Hepatocyte (in vitro differentiated cells): ENCODE measurements at regions not wholly inside any gene's neighbourhood (a gene's known extent, or its start where the extent isn't known, plus 50 kb on each side); places are given as distances from the start of the nearest gene placed in this dataset.
A peak's percentile ranks its signal among the peaks of the same experiment; 100 is the strongest.

Experiments
- DNase-seq: peaks from one replicate; pipeline ENCODE4 v3.0.0-alpha.2; 2016; ENCODE audit warnings: low spot score
- H2AFZ ChIP-seq: fragments of 200-600 bp; sonication (generic); 2 replicates; pipeline ENCODE4 v1.6.0; 2016; ENCODE audit warnings: antibody characterized with exemption, mild to moderate bottlenecking
- H3K27ac ChIP-seq: fragments of 200-600 bp; sonication (generic); 2 replicates; pipeline ENCODE4 v1.5.1; 2016; ENCODE audit warnings: mild to moderate bottlenecking
- H3K27me3 ChIP-seq: fragments of 200-600 bp; sonication (generic); 2 replicates; pipeline ENCODE4 v1.6.1; 2016
- H3K36me3 ChIP-seq: fragments of 200-600 bp; sonication (generic); replicated peaks from 2 replicates; pipeline ENCODE4 v1.5.1; 2016; ENCODE audit warnings: low read depth; ENCODE audit not compliant: insufficient read depth
- H3K4me1 ChIP-seq: fragments of 200-600 bp; sonication (generic); 2 replicates; pipeline ENCODE4 v1.5.1; 2016; ENCODE audit warnings: mild to moderate bottlenecking, moderate library complexity; ENCODE audit not compliant: insufficient read depth
- H3K4me2 ChIP-seq: fragments of 200-600 bp; sonication (generic); 2 replicates; pipeline ENCODE4 v1.6.0; 2016
- H3K4me3 ChIP-seq: fragments of 200-600 bp; sonication (generic); 2 replicates; pipeline ENCODE4 v1.5.1; 2016; ENCODE audit warnings: mild to moderate bottlenecking
- H3K79me2 ChIP-seq: fragments of 200-600 bp; sonication (generic); 2 replicates; pipeline ENCODE4 v1.6.0; 2017; ENCODE audit warnings: mild to moderate bottlenecking
- H3K9me2 ChIP-seq: fragments of 200-600 bp; sonication (generic); replicated peaks from 2 replicates; pipeline ENCODE4 v1.6.0; 2017; ENCODE audit warnings: mild to moderate bottlenecking; ENCODE audit not compliant: insufficient read depth
- H3K9me3 ChIP-seq: fragments of 200-600 bp; sonication (generic); 2 replicates; pipeline ENCODE4 v1.5.1; 2016; ENCODE audit warnings: low read depth, mild to moderate bottlenecking
- H4K20me1 ChIP-seq: fragments of 200-600 bp; sonication (generic); 2 replicates; pipeline ENCODE4 v1.6.0; 2016; ENCODE audit warnings: mild to moderate bottlenecking; ENCODE audit not compliant: insufficient read depth, poor library complexity, severe bottlenecking
- EZH2 ChIP-seq: fragments of 200-600 bp; sonication (generic); IDR thresholded peaks from 2 replicates; pipeline ENCODE4 v1.6.1; 2016; ENCODE audit warnings: antibody characterized with exemption, mild to moderate bottlenecking, borderline replicate concordance
- EZH2phosphoT487 ChIP-seq: fragments of 200-600 bp; sonication (generic); IDR thresholded peaks from one replicate; pipeline ENCODE4 v1.6.1; 2018; ENCODE audit warnings: antibody characterized with exemption, mild to moderate bottlenecking, low read depth, moderate library complexity; ENCODE audit not compliant: unreplicated experiment, severe bottlenecking
- WGBS: methylation state at CpG from one replicate; pipeline ENCODE4 v1.1.6; 2016; ENCODE audit warnings: low lambda C conversion rate; ENCODE audit errors: missing lambda C conversion rate; 5-methylcytosine and 5-hydroxymethylcytosine counted together
- TF ChIP-seq, protein P1 (sequence below): fragments of 200-600 bp; sonication (generic); IDR thresholded peaks from 2 replicates; pipeline ENCODE4 v1.5.1; 2016; ENCODE audit warnings: antibody characterized with exemption, mild to moderate bottlenecking; ENCODE audit not compliant: poor library complexity

DNA sequence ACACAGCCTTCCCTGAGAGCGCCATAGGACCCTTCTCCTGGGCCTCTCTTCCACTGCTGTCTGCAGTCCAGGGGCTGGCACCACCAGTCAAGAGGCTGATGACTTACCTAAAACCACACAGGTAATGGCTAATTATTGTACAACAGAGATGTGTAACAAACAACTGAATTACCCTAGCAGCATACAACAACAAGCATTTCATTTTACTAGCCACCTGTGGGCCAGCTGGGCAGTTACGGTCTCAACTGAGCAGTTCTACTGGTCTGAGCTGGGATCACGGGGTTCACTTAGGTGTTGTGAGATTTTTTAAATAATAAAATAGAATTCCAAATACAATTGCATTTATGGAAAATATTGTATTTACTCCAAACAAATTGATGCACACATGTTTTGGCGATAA lies 431.9 kb downstream of the TNS3 start:
- Histone ChIP-seq H3K79me2 (no peaks in the 10 kb centered on the region), H3K36me3 (no peaks in the 10 kb centered on the region), H3K4me2 (no peak overlapping the region), H3K4me3 (no peak overlapping the region), H3K4me1 (peaks cover 22% of the 10 kb centered on the region), H4K20me1 (no peaks in the 10 kb centered on the region), H3K27me3 (no peaks in the 10 kb centered on the region), H3K9me2 (no peaks in the 10 kb centered on the region), H3K9me3 (no peaks in the 10 kb centered on the region), H3K27ac (no peak overlapping the region), H2AFZ (no peak overlapping the region)
- TF ChIP-seq, protein P1, sequence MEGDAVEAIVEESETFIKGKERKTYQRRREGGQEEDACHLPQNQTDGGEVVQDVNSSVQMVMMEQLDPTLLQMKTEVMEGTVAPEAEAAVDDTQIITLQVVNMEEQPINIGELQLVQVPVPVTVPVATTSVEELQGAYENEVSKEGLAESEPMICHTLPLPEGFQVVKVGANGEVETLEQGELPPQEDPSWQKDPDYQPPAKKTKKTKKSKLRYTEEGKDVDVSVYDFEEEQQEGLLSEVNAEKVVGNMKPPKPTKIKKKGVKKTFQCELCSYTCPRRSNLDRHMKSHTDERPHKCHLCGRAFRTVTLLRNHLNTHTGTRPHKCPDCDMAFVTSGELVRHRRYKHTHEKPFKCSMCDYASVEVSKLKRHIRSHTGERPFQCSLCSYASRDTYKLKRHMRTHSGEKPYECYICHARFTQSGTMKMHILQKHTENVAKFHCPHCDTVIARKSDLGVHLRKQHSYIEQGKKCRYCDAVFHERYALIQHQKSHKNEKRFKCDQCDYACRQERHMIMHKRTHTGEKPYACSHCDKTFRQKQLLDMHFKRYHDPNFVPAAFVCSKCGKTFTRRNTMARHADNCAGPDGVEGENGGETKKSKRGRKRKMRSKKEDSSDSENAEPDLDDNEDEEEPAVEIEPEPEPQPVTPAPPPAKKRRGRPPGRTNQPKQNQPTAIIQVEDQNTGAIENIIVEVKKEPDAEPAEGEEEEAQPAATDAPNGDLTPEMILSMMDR: no peak
- TF ChIP-seq EZH2phosphoT487 (no peak), EZH2 (no peak)
- 100% methylated on average over 4 of the region's 4 CpGs for WGBS
- no peak for DNase-seq

DNA sequence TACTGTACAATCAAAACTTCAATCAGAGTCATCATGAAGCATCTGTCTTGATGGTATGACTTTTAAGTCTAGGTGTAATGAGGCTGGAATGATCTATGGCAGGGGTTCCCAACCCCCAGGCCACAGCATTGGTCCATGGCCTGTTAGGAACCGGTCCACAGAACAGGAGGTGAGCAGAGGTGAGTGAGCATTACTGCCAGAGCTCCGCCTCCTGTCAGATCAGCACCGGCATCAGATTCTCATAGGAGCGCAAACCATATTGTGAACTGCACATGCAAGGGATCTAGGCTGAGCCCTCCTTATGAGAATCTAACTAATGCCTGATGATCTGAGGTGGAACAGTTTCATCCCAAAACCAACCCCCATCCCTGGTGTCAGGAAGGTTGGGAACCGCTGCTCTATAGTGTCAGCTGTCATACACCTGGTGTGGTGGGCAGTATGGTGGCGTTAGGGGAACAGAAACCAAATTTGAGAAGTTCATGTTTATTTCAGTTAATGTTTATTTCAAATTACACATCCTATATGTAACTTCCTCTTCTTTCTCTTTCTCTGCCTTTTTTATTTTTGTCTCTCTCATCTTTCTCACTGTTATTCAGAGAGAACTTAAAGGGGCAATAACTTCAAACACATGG lies 432.6 kb downstream of the TNS3 start:
- 94% methylated on average over 6 of the region's 6 CpGs for WGBS
- Histone ChIP-seq H2AFZ (no peak overlapping the region), H3K4me3 (no peak overlapping the region), H4K20me1 (no peaks in the 10 kb centered on the region), H3K27ac (no peak overlapping the region), H3K79me2 (no peaks in the 10 kb centered on the region), H3K4me2 (no peak overlapping the region), H3K4me1 (peaks cover 22% of the 10 kb centered on the region), H3K27me3 (no peaks in the 10 kb centered on the region), H3K9me3 (no peaks in the 10 kb centered on the region), H3K36me3 (no peaks in the 10 kb centered on the region), H3K9me2 (no peaks in the 10 kb centered on the region)
- DNase-seq: no peak
- TF ChIP-seq EZH2phosphoT487 (no peak), EZH2 (no peak)
- TF ChIP-seq, protein P1: no peak

DNA sequence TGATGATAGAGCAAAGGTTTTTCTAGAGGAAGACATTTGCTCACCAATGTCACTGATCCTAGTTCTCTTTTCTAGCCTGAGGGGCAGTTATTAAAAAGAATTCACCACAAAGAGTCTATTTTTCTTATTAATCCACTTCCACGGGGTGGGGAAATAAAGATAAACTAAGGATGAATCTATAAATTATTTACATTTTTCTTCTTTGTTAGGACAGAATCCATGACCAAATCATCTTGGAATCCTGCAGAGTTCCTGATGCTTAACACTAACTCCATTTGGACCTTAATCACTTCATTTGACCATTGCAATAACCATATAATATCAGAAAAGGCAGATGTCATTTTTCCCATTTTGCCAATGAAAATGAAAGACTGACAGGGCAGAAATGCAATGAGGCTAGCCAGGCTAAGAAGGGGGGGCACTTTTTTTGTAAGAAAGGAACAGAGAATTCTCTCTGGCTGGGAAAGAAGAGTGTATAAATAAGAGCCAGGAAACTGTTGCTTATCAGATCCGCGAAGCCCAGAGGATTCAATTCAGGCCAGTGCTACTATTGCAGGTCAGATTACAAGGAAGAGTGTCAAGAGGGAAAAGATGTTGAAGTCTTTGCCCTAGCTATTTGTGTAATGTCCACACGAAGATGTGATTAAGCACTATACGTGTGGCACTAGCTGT lies 433.2 kb downstream of the TNS3 start:
- Histone ChIP-seq H2AFZ (no peak overlapping the region), H3K9me2 (no peaks in the 10 kb centered on the region), H3K9me3 (no peaks in the 10 kb centered on the region), H3K4me1 (peaks cover 20% of the 10 kb centered on the region), H3K36me3 (no peaks in the 10 kb centered on the region), H3K4me3 (no peak overlapping the region), H4K20me1 (no peaks in the 10 kb centered on the region), H3K4me2 (peak overlapping the region; percentile 2), H3K27me3 (no peaks in the 10 kb centered on the region), H3K27ac (no peak overlapping the region), H3K79me2 (no peaks in the 10 kb centered on the region)
- no peak for TF ChIP-seq EZH2
- WGBS: 32% methylated on average over 5 of the region's 5 CpGs
- DNase-seq: no peak

DNA sequence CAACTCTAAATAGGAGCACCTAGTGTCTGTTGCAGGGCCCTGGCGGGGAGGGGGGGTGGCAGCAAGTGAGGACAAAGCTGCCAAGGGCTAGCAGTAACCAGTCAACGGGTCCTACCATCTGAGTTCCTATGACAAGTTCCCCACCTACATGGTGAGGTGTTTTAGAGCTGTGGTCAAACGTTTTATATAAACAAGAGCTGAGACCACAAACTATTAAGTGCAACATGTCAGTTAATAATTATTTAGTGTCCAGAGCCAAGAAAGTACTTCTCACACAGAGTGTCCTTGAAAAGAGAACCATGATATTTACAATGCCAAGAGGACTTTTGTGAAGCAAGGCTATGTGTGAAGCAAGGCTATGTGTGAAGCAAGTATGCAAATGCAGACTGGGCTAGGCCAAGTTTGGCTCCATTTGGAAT lies 434.7 kb downstream of the TNS3 start:
- Histone ChIP-seq H3K79me2 (no peaks in the 10 kb centered on the region), H3K4me1 (peaks cover 11% of the 10 kb centered on the region), H3K27ac (no peak overlapping the region), H3K9me3 (no peaks in the 10 kb centered on the region), H3K4me2 (no peak overlapping the region), H3K27me3 (no peaks in the 10 kb centered on the region), H4K20me1 (no peaks in the 10 kb centered on the region), H3K36me3 (no peaks in the 10 kb centered on the region), H3K4me3 (no peak overlapping the region), H3K9me2 (no peaks in the 10 kb centered on the region), H2AFZ (no peak overlapping the region)
- no peak for TF ChIP-seq EZH2phosphoT487
- TF ChIP-seq, protein P1: no peak
- no peak for TF ChIP-seq EZH2
- DNase-seq: peak; percentile 12
- WGBS: 43% methylated on average over 3 of the region's 3 CpGs
